SK-N-SH (cell line): ENCODE measurements at regions not wholly inside any gene's neighbourhood (a gene's known extent, or its start where the extent isn't known, plus 50 kb on each side); places are given as distances from the start of the nearest gene placed in this dataset.

Source experiments
- CTCF ChIP-seq: fragments of 200-600 bp; sonication (generic); IDR thresholded peaks from 2 replicates; pipeline ENCODE4 v1.6.1; 2017; ENCODE audit warnings: antibody characterized with exemption, mild to moderate bottlenecking, moderate library complexity
- EP300 ChIP-seq, 2 experiments: IDR thresholded peaks; 2 replicates each; pipeline versions ENCODE4 v1.4.0 to v1.6.1; 2012; ENCODE audit warnings: borderline replicate concordance in 1 of 2, low read depth in 1 of 2, low read length in 1 of 2
- GABPA ChIP-seq: IDR thresholded peaks from 2 replicates; pipeline ENCODE4 v1.4.0; 2012; ENCODE audit warnings: low read depth, mild to moderate bottlenecking

DNA sequence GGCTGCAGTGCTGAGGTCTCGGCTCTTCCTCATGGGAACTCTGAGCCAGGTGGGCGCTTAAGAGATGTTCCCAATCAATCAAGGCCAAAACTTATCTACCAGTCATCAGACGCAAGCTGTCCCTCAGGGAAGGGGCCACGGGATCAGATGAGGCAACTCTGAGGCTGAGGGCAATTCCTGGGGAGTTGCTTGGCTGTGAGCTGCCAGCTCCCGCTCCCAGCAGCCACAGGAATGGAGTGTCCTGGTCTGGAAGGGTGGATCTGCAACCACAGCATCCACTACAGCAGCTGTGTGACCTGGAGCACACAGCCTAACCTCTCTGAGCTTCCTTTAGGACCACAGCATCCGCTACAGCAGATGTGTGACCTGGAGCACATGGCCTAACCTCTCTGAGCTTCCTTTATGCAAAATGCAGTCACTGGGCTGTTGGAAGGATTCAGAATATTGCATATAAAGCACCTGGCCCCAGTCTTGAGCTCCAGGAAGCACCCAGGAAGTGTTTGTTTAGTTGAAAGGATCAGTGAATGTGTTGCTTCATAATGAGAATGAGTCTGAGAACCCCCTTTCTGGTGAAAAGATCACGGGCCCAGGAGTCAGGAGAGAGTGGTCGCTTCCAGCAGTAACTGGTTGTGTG lies 60.9 kb downstream of the TFAP2C start:
- TF ChIP-seq CTCF (no peak), EP300 (IDR thresholded peaks at IDR 0.05; ENCODE audit: borderline replicate concordance in 1 of 2, low read depth in 1 of 2, low read length in 1 of 2) (no peak), GABPA (no peak)
